ENCODE measurements at regions not wholly inside any gene's neighbourhood (a gene's known extent, or its start where the extent isn't known, plus 50 kb on each side); places are given as distances from the start of the nearest gene placed in this dataset.

DNA sequence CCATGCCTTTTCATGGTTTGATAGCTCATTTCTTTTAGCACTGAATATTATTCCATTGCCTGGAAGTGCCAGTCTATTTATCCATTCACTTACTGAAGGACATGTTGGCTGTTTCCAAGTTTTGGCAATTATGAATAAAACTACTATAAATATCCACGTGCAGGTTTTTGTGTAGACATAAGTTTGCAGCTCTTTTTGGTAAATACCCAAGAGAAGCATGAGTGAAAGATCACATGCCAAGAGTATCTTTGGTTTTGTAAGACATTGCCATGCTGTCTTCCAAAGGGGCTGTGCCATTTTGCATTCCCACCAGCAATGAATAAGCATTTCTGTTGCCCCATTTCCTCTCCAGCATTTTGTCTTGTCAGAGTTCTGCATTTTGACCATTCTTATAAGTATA, 120.9 kb downstream of the MANEA start:
- H3K4me2 ChIP-seq (ENCODE audit: low read depth, low read length), result no peak overlapping the region
- ATAC-seq, result no peak
- H2AFZ ChIP-seq (ENCODE audit: low read length), result no peak overlapping the region
- POLR2A ChIA-PET, result no interaction called here
- WGBS (ENCODE audit: low lambda C conversion rate), result 0% methylated on average over 1 of the region's 1 CpG
- H3K79me2 ChIP-seq (ENCODE audit: insufficient read depth, low read length), result no peaks in the 10 kb centered on the region
- TF ChIP-seq MYC (CRISPR knock-in tag; IDR thresholded peaks at IDR 0.05; ENCODE audit: borderline replicate concordance), result no peak
- no peak for TF ChIP-seq ARNT (IDR thresholded peaks at IDR 0.05)
- TF ChIP-seq TCF12 (IDR thresholded peaks at IDR 0.05), result no peak
- TF ChIP-seq TCF12 (CRISPR knock-in tag; IDR thresholded peaks at IDR 0.05), result no peak
- no peak for TF ChIP-seq NR2F2 (IDR thresholded peaks at IDR 0.05; ENCODE audit: borderline replicate concordance, low read depth)
- no peak for TF ChIP-seq MTF1 (CRISPR knock-in tag; IDR thresholded peaks at IDR 0.05)
- TF ChIP-seq BCL6 (CRISPR knock-in tag; IDR thresholded peaks at IDR 0.05), result no peak
- TF ChIP-seq, protein P1, sequence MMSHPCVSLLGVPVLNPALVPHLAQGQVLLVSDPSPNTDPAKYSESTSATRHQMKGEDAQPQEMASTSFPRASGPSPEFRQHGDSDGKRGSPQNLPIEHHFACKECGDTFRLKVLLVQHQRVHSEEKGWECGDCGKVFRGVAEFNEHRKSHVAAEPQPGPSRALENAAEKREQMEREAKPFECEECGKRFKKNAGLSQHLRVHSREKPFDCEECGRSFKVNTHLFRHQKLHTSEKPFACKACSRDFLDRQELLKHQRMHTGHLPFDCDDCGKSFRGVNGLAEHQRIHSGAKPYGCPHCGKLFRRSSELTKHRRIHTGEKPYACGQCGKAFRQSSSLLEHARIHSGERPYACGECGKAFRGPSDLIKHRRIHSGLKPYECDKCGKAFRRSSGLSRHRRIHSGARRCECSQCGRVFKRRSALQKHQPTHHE (CRISPR knock-in tag; IDR thresholded peaks at IDR 0.05; ENCODE audit: borderline replicate concordance), result no peak
- TF ChIP-seq HOXA7 (CRISPR knock-in tag; IDR thresholded peaks at IDR 0.05), result no peak
- no peak for TF ChIP-seq ZNF552 (CRISPR knock-in tag; IDR thresholded peaks at IDR 0.05; ENCODE audit: borderline replicate concordance)
- no peak for TF ChIP-seq RXRA (CRISPR knock-in tag; IDR thresholded peaks at IDR 0.05)
- no peak for TF ChIP-seq TBX3 (IDR thresholded peaks at IDR 0.05; ENCODE audit: borderline replicate concordance)
- CTCF ChIA-PET (ENCODE audit: low intra/inter-chr PET ratio, low total read pairs), result no interaction called here
- DNase-seq (ENCODE audit: low spot score), result no peak
- FAIRE-seq, result no peak
- no peaks in the 10 kb centered on the region for H3K9me3 ChIP-seq (ENCODE audit: low read length)
- in situ Hi-C loops (cut with HindIII; ENCODE audit: extremely low pct_ligation_motif_present, low pct_unique_long_range_greater_than_20kb), result no loop called here
- H3K4me3 ChIP-seq (replicated peaks in 1 of 3; ENCODE audit: insufficient read depth in 1 of 3, low read depth in 2 of 3, low read length in 3 of 3), result no peak overlapping the region
- H3K27me3 ChIP-seq (ENCODE audit: control insufficient read depth in 1 of 2, insufficient read depth in 2 of 2, low read length in 2 of 2), result no peaks in the 10 kb centered on the region; a peak in 1 of 5 replicates
- no peaks in the 10 kb centered on the region for H3K4me1 ChIP-seq (ENCODE audit: insufficient read depth, low read length)
- H3K27ac ChIP-seq (ENCODE audit: extremely low read length, insufficient read depth, low read length), result no peak overlapping the region
- no TSS peak for BruUV-seq (replicated peaks)
- no peaks in the 10 kb centered on the region for H3K36me3 ChIP-seq (replicated peaks in 1 of 2; ENCODE audit: control insufficient read depth in 1 of 2, insufficient read depth in 2 of 2, low read length in 2 of 2)
- intact Hi-C loops (cut with micrococcal nuclease; ENCODE audit: unreplicated experiment), result no loop called here
- H4K20me1 ChIP-seq (ENCODE audit: insufficient read depth, low read length), result no peaks in the 10 kb centered on the region
- H3K9ac ChIP-seq (ENCODE audit: insufficient read depth, low read depth, low read length), result no peak overlapping the region

Data from HepG2 (cell line).